SKM-1 (cell line): ENCODE measurements at regions not wholly inside any gene's neighbourhood (a gene's known extent, or its start where the extent isn't known, plus 50 kb on each side); places are given as distances from the start of the nearest gene placed in this dataset.
A peak's percentile ranks its signal among the peaks of the same experiment; 100 is the strongest.

Source experiments
- DNase-seq: peaks from one replicate; lab custom pipeline; 2025; ENCODE audit not compliant: unreplicated experiment; lab: John Stamatoyannopoulos, UW

DNA sequence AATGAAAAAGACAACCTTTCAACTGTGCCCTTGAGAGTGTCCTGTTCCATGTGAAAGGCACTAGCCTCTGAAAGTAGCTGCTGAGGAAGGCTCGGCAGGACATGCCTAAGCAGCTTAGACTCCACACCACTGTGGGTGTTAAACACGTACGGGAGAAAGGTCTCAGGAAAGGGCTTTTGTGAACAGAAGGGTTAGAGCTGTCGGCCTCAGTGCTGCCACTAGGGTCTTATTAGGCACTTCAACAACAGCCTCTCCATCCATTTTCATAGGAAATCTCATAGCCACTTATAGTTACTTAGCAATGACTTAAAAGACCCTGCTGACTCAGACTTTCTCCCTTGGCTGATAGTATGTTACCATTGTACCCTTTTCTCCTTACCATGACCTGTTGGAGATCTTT is 662.8 kb downstream of the TBC1D32 start:
- DNase-seq = no peak

DNA sequence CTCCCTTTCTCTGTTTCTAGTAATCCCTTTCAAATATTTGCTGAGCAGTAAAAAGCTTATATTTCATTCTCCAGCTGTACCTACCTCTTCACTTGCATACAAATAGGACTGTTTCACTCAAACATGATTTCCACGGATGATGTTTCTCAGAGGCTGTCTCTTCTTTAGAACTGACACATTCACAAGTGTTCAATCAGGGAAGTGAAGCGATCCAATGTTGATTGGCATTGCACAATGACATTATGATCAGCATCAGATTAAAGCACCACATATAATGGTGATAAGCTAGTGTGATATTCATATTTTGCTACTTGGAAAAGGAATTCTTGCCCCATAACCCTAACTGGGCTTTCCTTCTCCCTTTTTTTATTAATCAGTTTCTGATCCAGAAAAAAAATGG is 681.8 kb downstream of the TBC1D32 start:
- DNase-seq = no peak

DNA sequence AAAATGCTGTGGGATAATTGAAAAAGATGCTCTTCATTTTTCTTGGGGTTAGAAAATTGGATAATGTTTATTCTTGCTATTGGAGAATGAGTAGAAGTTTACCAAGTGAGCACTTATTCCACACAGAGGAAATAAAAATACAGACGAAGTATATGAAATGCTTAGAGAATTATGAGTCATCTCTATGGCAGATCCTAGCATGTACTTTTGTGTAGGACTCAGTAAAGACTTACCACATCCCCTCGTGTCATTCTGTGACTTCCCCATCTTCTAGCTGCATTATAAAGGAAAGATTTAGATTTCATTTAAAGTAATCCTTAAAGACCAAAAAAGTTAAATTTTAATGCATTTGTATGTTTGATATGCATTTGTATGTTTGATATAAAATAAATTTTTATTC is 685.6 kb downstream of the TBC1D32 start:
- DNase-seq = peak; percentile 11

DNA sequence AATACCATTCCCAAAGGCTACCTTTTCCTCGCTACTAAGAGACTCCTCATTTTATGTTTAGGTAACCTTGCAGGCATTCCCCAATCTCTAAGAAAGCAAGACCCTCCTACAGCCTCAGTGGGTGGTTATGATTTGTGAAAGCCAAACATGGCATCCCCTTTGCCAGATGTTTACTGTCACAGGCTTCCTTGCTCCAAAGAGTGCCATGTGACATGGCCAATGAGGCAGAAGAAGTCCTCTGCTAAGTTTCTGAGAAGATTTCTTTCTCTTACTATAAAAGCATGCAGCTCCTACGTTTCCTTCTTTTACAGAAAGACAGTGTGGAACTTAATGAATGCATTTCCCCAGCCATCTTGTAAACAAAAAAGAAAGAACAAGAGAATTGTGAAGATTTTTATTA is 688.2 kb downstream of the TBC1D32 start:
- no peak for DNase-seq

DNA sequence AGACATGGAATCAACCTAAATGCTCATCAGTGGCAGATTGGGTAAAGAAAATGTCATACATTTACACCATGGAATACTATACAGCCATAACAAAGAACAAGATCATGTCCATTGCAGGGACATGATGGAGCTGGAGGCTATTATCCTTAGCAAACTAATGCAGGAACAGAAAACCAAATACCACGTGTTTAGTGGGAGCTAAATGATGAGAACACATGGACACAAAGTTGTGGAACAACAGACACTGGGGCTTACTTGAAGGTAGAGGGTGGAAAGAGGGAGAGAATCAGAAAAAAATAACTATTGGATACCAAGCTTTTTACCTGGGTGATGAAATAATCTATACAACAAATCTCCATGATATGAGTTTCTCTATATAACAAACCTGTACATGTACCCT is 701.3 kb downstream of the TBC1D32 start:
- DNase-seq = no peak

DNA sequence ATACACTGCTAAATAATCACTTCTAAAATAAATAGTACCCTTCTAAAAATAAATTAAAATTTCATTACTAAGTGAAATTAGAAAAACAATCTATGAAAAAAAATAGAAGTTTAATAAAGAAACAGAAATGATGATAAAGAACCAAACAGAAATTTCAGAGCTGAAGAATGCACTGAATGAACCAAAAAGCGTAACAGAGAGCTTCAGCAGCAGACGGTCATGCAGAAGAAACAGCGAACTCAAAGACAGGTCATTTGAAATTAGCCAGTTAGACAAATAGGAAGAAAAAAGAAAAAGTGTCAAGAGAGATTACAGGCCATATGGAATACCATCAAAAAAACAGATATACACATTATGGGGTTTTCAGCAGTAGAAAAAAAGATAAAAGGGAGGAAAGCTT is 706.7 kb downstream of the TBC1D32 start:
- no peak for DNase-seq

DNA sequence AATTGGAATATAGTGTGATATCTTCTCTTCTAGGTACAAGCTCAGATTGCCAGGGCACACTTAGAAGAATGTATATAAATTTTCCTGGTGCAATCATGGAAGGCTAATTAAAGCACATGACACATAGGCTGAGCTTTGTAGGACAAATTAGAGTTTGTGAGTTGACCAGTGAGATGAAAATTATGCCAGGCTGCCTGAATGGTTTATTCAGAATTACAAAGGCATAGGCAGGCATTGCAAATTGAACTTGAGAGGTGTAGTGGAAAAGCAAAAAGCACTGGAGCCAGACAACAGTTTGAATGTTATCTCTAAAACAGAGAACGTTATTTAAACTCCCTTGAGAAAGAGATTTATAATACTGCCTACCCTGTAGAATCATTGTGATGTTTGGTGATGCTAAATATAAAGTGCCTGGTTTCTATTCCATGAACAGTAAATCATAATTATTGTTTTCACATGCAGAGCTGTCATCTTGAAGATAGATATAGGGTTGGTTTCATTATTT is 712.1 kb downstream of the TBC1D32 start:
- DNase-seq = no peak

DNA sequence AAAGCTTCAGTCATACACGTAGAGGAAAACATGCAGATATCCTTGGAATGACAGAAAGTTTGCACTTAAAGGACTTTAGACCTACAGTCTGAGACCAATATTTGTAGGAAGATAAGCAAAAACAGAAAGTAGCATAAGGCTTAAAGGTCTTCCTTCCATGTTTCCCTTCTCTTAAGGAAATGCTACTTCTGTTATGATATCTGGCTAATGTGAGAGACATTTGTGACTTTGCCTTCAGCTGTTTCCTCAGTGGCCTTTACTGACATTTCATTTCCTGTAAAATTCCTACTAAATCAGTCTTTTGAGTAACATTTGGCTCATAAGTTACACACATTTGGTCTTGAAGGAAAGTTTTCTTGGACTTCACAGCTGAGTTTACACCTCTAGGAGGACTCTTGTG is 713.4 kb downstream of the TBC1D32 start:
- no peak for DNase-seq

DNA sequence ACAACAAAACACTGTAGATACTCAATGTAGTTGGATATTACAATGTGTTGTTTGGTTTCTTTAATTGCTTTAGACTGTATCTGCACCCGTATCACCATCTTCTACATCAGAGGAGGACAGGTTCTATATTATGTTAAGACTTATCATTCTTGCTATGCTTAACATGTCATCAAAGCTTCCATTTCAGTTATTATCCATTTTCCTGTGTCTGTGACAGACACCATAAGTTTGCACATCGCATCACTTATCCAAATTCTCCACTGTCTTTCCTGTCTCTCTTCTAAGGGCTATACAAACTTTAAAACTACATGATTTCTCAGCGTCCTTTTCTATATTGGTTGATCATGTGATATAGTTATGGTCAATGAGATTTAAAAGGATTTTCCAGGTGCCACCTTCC is 719.0 kb downstream of the TBC1D32 start:
- no peak for DNase-seq

DNA sequence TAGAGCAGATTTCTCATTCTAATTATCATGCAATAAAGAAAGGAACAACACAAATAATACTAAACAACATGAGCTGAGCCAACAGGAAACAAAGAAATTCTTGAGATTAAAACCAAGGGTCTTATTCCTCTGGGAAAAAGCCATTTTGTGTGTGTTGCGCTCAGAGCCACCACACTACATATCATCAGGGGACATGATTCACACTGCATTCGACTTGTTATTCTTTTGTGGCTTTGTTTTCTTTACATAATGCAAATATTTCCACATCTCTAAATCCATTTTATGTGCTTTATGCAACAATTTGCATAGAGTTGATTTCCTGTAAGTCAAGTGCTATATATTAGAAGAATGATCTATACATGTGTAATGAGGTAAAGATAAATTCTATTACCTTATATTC is 719.6 kb downstream of the TBC1D32 start:
- no peak for DNase-seq

DNA sequence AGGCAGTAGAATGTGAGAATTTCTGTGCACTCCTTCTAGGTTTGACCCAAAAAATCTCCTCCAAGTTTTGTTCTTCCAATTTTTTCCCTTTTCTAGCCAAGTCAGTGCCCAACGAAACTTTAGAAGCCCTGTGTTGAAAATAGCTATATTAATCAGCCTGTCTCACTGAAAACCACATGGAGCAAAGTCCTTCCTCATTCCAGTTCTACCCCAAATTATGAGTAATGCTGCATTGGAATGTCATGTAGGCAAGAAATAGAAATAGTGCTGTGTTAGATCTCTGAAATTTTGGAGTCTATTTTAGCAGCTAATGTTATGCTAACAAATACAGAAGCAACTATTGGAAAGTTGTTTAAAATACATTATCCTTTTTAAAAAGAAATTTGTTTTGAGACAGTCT is 725.5 kb downstream of the TBC1D32 start:
- DNase-seq = no peak

DNA sequence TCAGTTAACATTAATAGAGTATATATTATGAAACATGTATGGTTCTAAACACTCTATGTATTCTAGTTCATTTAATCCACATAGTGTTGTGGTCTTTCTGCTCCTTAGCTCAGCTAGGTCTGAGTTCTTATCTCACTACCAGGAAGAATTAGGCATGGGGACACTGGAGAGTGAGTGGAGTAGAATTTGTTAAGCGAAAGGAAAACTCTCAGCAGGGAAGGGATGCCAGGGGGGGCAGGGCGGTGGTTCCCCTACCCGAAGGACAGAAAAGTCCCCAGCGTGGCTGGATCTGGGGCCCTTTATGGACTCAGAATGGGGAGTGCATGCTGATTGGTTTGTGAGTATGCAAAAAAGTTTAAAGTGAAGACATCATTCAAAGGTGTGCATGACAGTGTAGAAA is 727.5 kb downstream of the TBC1D32 start:
- no peak for DNase-seq

DNA sequence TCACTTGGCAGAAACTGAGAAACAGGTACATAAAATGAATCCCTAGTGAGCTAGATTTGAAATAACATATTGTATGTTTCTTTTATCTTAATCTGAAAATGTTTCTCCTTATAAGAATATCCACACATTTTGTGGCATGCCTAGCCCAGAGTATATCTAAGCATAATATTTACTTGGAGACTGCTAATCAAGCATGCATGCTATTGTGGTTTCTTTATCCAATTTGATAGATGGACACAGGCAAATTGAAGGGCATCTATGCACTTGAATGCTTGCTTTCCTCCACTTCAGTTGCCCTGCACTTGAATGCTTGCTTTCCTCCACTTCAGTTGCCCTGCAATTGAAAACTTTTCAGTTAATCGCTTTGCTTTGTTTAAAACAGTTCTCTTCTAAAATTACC is 729.8 kb downstream of the TBC1D32 start:
- DNase-seq = no peak

DNA sequence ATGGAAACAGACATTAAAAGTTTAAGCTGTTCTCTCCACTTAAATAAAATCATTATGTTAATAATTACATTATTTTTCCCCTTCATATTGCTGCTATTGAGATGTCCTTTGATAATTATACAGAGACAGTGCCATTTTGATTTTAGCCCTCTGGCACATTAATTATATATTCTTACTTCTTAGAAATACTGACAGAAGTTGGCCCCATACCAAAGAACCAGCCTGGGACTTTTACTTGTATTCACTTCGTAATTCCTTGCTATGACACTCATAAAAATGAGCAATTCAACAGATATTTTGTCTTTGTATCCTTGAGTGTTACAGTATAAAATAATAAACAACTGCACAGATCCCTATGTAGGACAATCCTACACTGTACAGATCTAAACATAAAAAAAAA is 743.7 kb downstream of the TBC1D32 start:
- no peak for DNase-seq

DNA sequence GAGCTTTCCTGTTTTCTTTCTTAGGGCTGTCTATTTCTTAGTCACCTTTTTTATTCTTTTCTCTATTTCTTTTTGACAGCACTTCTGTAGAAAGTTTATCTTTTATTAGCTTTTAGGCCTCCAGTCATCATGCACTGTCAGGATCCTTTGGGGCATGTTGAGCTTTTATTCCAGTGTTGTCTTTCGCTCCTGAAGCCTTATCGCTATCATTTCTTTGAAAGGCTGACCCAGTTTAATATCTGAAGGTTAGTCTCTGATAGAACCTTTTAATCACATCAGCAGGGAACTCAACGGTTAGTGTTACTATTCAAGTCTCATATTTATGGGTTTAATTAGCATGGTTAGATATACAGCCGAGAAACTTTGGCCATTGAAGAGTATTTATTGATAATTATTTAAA is 745.9 kb downstream of the TBC1D32 start:
- DNase-seq = no peak

DNA sequence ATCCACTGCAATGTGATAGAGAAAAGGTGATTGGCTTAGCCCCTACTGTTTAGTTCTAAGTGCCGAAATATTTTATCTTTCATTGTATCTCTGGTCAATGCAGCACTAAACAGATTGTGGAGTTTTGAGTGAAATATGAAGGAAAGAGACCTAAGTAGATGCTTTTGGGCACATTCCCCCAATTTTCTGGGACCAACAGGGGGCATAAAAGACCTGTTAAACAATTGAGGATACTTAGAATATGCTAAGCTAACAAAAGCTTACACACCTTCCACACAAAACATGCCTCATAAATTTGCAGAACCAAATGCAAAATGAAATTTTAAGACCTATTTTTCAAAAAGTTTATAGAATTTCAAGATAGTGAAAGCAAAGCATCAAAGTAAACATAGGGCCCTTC is 746.9 kb downstream of the TBC1D32 start:
- no peak for DNase-seq

DNA sequence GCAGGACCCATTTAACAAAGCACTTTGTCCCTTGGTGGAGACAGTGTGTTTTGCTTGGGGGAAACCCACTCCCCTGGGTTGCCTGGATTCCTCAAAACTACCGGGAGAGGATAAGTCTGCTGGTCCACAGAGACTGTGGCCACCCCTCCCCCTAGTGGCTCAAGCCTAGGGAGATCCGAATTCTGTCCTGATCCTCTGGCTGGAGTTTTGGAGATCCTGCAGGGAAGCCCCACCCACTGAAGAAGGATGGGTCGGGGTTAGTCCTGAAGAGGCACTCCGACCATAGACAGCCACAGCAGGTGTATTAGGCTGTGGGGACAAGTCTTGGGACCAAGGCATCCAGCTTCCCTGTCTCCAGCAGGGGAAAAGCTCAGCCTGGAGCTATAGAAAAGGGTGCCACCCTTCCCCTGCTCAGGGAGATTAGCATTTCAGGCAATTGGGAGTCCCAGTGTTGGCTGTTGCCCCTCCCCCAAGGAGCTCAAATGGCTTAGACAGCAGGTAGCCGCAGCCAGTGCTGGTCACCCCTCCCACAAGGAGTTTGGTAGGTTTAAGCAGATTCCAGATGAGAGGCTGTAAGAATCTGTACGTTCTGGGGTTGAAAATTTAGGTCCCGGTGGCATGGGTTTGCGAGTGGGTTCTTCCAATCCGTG is 750.0 kb downstream of the TBC1D32 start:
- DNase-seq = no peak

DNA sequence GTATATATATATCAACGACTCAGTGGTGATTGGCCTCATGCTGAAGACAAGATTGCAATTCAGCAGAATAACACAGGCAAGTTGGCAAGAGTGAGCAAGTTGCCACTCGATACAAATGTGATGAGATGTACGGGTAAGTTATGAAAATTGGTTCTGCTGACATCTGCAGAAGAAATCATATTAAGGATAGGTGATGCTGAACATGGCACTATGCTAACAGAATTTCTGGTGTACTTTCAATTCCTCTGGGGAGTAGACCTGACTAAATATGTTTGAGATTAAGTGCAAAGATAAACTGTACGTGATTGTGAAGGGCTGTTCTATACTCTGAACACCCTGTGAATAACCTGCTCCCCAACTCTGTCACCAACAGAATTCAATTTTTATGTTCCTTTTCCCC is 758.2 kb downstream of the TBC1D32 start:
- DNase-seq = no peak

DNA sequence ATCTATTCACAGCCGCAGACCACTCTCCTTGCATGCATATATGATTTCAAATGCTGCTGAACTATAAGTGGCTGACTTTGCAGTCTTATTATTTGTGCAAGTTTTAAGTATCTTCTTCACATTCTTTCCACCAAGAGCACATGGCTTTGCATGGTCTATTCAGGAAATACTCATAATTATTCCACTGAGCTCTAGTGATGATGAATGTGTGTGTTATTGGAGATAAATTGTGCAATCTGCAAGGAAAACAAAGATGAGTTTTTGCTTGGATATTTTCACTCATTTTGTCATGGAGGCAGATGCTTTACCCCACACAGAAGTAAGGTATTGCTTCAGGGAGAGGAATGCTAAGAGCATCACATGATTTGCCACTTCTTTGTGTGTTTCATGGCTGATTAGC is 764.6 kb downstream of the TBC1D32 start:
- DNase-seq = no peak

DNA sequence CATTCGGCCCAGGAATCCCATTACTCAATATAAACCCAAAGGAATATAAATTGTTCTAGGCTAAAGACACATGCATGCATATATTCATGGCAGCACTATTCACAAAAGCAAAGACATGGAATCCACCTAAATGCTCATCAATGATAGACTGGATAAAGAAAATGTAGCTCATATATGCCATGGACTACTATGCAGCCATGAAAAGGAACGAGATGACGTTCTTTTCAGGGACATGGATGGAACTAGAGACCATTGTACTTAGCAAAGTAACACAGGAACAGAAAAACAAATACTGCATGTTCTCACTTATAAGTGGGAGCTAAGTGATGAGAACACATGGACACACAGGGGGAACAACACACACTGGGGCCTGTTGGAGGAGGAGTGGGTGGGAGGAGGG is 769.5 kb downstream of the TBC1D32 start:
- DNase-seq = no peak

DNA sequence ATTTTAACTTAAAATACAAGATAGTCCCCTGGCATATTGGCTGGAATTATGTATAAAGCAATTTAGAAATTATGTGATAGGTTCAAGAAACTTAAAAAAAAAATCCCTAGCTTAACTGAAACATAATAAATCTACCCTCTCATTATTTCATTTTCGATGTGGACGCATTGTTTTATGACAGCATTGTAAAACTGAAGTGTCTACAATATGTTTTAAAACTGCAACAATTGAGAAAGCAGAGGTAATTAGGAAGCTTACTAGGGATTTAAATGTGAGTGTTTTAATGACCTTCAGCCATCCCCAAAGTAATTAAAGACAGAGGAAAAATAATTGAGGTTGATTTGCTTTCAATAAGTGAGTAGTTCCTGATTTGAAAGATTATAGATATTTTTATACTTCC is 776.0 kb downstream of the TBC1D32 start:
- no peak for DNase-seq

DNA sequence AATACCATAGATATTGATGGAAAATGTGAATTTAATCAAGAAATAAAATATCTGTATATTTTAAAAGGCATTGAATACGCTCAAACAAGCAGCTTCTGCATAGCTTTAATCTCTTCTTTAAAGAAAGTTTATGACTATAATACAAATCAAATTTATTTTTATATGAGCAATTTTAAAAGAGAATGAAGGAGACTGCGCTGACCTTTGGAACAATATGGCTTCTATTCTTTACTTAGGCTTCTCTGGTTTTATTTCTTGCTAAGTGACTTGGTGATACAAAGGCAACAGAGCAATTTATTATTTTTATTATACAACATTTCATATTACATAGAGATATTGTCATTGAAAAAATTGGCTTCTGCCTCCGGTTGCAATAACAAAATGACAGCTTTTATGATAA is 776.7 kb downstream of the TBC1D32 start:
- no peak for DNase-seq

DNA sequence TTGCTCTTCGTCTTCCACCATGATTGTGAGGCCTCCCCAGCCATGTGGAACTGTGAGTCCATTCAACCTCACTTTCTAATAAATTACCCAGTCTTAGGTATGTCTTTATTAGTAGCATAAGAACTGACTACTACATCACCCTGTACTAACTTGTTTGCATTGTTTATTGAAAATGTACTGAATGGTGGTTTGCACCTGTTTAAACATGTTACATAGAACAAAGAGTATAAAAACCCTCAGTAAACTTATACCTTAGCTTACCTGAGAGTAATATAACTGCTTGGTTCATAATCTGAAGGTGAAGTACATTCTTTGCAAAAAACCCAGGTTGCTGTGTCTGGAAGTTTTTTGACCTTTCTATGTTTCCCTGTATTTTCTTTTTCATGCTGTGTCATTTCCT is 777.8 kb downstream of the TBC1D32 start:
- DNase-seq = no peak

DNA sequence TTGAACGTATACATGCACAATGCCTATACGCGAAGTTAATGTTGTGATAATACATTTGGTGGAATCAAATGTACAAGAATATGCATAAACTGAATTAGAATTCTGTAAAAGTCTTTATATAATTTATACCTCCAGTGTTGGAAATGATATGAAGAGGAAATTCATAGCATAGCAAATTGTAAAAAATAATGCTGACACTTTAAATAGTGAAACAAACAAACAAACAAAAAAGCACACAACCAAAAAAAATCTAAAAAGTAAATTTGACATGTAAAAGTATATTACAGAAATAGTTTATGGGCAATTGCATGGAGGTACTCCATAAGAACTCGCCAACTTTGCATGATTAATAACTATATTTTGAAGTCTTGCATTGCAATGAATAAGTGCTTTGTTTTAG is 780.9 kb downstream of the TBC1D32 start:
- DNase-seq = no peak
